ENCODE measurements at regions not wholly inside any gene's neighbourhood (a gene's known extent, or its start where the extent isn't known, plus 50 kb on each side); places are given as distances from the start of the nearest gene placed in this dataset.

DNA sequence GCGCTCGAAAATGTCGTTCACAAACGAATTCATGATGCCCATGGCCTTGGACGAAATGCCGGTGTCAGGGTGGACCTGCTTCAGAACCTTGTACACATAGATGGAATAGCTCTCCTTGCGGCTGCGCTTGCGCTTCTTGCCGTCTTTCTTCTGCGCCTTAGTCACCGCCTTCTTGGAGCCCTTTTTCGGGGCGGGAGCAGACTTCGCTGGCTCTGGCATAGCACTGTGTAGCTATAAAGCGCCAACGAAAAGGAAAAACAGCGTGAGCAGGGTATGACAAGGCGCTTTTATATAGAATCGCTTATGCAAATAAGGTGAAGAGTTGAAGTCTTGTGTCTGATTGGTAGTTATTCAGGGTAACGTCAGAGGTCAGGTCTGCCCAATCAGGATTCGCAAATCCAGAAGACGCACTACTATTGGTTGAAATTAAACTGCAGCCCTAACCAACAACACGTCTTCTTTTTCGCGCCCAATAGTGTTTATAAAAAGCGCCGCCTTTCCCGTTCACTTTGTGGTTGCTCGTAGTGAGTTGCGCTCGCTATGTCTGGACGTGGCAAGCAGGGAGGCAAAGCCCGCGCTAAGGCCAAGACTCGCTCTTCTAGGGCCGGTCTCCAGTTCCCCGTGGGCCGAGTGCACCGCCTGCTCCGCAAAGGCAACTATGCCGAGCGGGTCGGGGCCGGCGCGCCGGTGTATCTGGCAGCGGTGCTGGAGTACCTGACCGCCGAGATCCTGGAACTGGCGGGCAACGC lies 114.8 kb upstream of the PRSS16 start (continued):
- TF ChIP-seq GLI4 (CRISPR knock-in tag; IDR thresholded peaks at IDR 0.05; ENCODE audit: borderline replicate concordance) (0 out of 2 replicates have a peak, but pooled peaks have one; percentile 56), ZNF558 (CRISPR knock-in tag; IDR thresholded peaks at IDR 0.05; ENCODE audit: borderline replicate concordance) (no peak; the same call in 1 of the 2 replicates), AHR (CRISPR knock-in tag; IDR thresholded peaks at IDR 0.05) (peak; percentile 52; the same call in 1 of the 2 replicates), ZNF441 (CRISPR knock-in tag; IDR thresholded peaks at IDR 0.05; ENCODE audit: borderline replicate concordance) (no peak), ZFP36L2 (CRISPR knock-in tag; IDR thresholded peaks at IDR 0.05) (no peak), SAP130 (CRISPR knock-in tag; IDR thresholded peaks at IDR 0.05; ENCODE audit: low read depth) (peak; percentile 86), MLLT10 (CRISPR knock-in tag; IDR thresholded peaks at IDR 0.05) (no peak), ZNF383 (CRISPR knock-in tag; IDR thresholded peaks at IDR 0.05; ENCODE audit: borderline replicate concordance) (no peak), RELA (CRISPR knock-in tag; IDR thresholded peaks at IDR 0.05) (no peak), KLF9 (CRISPR knock-in tag; IDR thresholded peaks at IDR 0.05; ENCODE audit: low read depth) (no peak), POLR2AphosphoS5 (IDR thresholded peaks at IDR 0.05; ENCODE audit: low read depth, low read length) (peak; percentile 66), KDM2A (CRISPR knock-in tag; IDR thresholded peaks at IDR 0.05; ENCODE audit: borderline replicate concordance, low read depth) (0 out of 2 replicates have a peak, but pooled peaks have one; percentile 26), HMGXB4 (CRISPR knock-in tag; IDR thresholded peaks at IDR 0.05; ENCODE audit: borderline replicate concordance in 1 of 2, low read depth in 1 of 2) (peak in 1 of 2 experiments; percentile 16; a peak in 1 of 4 replicates), RBFOX2 (IDR thresholded peaks at IDR 0.05; ENCODE audit: low read depth, low read length) (peak; percentile 94), ZNF546 (CRISPR knock-in tag; conservative IDR thresholded peaks at IDR 0.05) (peak; percentile 65; the same call in 1 of the 2 replicates), ZNF740 (CRISPR knock-in tag; IDR thresholded peaks at IDR 0.05) (0 out of 2 replicates have a peak, but pooled peaks have one; percentile 11), TOPORS (CRISPR knock-in tag; IDR thresholded peaks at IDR 0.05) (peak; percentile 79; the same call in 1 of the 2 replicates), REXO4 (CRISPR knock-in tag; IDR thresholded peaks at IDR 0.05; ENCODE audit: borderline replicate concordance) (no peak), PAF1 (CRISPR knock-in tag; IDR thresholded peaks at IDR 0.05) (no peak), ETV6 (CRISPR knock-in tag; conservative IDR thresholded peaks at IDR 0.05) (no peak; the same call in 1 of the 2 replicates), ZNF143 (CRISPR knock-in tag; IDR thresholded peaks at IDR 0.05) (peak; percentile 13; the same call in 1 of the 2 replicates), ZC3H13 (CRISPR knock-in tag; IDR thresholded peaks at IDR 0.05) (0 out of 2 replicates have a peak, but pooled peaks have one; percentile 41)
- TF ChIP-seq, protein P1, sequence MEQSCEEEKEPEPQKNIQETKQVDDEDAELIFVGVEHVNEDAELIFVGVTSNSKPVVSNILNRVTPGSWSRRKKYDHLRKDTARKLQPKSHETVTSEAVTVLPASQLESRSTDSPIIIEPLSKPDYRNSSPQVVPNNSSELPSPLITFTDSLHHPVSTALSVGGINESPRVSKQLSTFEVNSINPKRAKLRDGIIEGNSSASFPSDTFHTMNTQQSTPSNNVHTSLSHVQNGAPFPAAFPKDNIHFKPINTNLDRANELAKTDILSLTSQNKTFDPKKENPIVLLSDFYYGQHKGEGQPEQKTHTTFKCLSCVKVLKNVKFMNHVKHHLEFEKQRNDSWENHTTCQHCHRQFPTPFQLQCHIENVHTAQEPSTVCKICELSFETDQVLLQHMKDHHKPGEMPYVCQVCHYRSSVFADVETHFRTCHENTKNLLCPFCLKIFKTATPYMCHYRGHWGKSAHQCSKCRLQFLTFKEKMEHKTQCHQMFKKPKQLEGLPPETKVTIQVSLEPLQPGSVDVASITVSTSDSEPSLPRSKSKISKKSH (CRISPR knock-in tag; IDR thresholded peaks at IDR 0.05; ENCODE audit: borderline replicate concordance), result no peak
- TF ChIP-seq, protein P2, sequence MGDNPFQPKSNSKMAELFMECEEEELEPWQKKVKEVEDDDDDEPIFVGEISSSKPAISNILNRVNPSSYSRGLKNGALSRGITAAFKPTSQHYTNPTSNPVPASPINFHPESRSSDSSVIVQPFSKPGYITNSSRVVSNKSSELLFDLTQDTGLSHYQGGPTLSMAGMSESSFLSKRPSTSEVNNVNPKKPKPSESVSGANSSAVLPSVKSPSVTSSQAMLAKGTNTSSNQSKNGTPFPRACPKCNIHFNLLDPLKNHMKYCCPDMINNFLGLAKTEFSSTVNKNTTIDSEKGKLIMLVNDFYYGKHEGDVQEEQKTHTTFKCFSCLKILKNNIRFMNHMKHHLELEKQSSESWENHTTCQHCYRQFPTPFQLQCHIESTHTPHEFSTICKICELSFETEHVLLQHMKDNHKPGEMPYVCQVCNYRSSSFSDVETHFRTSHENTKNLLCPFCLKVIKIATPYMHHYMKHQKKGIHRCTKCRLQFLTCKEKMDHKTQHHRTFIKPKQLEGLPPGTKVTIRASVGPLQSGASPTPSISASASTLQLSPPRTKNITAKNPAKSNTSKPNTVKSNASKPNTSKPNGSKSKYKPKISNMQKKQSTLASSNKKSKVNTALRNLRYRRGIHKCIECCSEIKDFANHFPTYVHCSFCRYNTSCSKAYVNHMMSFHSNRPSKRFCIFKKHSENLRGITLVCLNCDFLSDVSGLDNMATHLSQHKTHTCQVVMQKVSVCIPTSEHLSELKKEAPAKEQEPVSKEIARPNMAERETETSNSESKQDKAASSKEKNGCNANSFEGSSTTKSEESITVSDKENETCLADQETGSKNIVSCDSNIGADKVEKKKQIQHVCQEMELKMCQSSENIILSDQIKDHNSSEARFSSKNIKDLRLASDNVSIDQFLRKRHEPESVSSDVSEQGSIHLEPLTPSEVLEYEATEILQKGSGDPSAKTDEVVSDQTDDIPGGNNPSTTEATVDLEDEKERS (CRISPR knock-in tag; IDR thresholded peaks at IDR 0.05), result no peak

Measured in HepG2 (cell line).